Tibial artery (tissue), 4 donors: ENCODE measurements at regions not wholly inside any gene's neighbourhood (a gene's known extent, or its start where the extent isn't known, plus 50 kb on each side); places are given as distances from the start of the nearest gene placed in this dataset.

ENCODE experiments used
- DNase-seq, 2 donors: peaks; one replicate each; pipeline ENCODE4 v3.0.0-alpha.2; 2019
- H3K27ac ChIP-seq, 2 donors: fragments of 200-600 bp; sonication (generic) in 1 of 2; 1 replicate in 1 of 2; 2 replicates in 1 of 2; pipeline ENCODE4 v1.5.1; 2018 to 2019; ENCODE audit warnings: mild to moderate bottlenecking in 1 of 2
- H3K27me3 ChIP-seq, 2 donors: fragments of 200-600 bp; sonication (generic) in 1 of 2; one replicate each; pipeline versions ENCODE4 v1.5.1 to v1.6.0; 2016 to 2019
- H3K36me3 ChIP-seq, 3 donors: fragments of 200-600 bp; sonication (generic) in 2 of 3; one replicate each; pipeline ENCODE4 v1.5.1; 2016 to 2019; ENCODE audit warnings: mild to moderate bottlenecking in 2 of 3
- H3K4me1 ChIP-seq, 4 donors: fragments of 200-600 bp; sonication (generic) in 2 of 4; 1 replicate in 3 of 4; 2 replicates in 1 of 4; pipeline ENCODE4 v1.5.1; 2016 to 2019
- H3K4me3 ChIP-seq, 2 donors: fragments of 200-600 bp; sonication (generic) in 1 of 2; 1 replicate in 1 of 2; 2 replicates in 1 of 2; pipeline ENCODE4 v1.5.1; 2018 to 2019; ENCODE audit warnings: mild to moderate bottlenecking in 2 of 2
- H3K9me3 ChIP-seq, 3 donors: fragments of 200-600 bp; sonication (generic) in 1 of 3; one replicate each; pipeline ENCODE4 v1.5.1; 2016 to 2019
- CTCF ChIP-seq, 2 experiments: fragments of 200-600 bp in 1 of 2; fragments of 450-650 bp in 1 of 2; IDR thresholded peaks; one replicate each; pipeline ENCODE4 v1.5.1; 2017 to 2019; ENCODE audit warnings: antibody characterized with exemption in 2 of 2, mild to moderate bottlenecking in 1 of 2, moderate library complexity in 1 of 2
- intact Hi-C: fragments of 100-400 bp; cut with DNase I; formaldehyde crosslinking; loops from one replicate; pipeline ENCODE4 v1.15.0; 2023; ENCODE audit warnings: low total_unique reads

GRCh38 chr1:170461762-170462384, 70.1 kb upstream of the GORAB start:
- Histone ChIP-seq H3K27ac (peak overlapping the region in 1 of 2 donors; percentile 25), H3K27me3 (no peaks in the 10 kb centered on the region), H3K36me3 (no peaks in the 10 kb centered on the region), H3K4me3 (no peak overlapping the region), H3K9me3 (no peaks in the 10 kb centered on the region), H3K4me1 (peaks cover 0 to 26% (median 12%) of the 10 kb centered on the region in 4 donors)
- peak in 1 of 2 donors; percentile 49 for DNase-seq
- intact Hi-C loops: no loop called here
- TF ChIP-seq CTCF (IDR thresholded peaks at IDR 0.05): no peak

- peaks cover 0 to 8% (median 2%) of the 10 kb centered on the region in 4 donors for H3K4me1 ChIP-seq
- TF ChIP-seq CTCF (IDR thresholded peaks at IDR 0.05): no peak
- DNase-seq: no peak
- H3K9me3 ChIP-seq: no peaks in the 10 kb centered on the region
- no peaks in the 10 kb centered on the region for H3K27me3 ChIP-seq
- H3K27ac ChIP-seq: no peak overlapping the region
- H3K36me3 ChIP-seq: no peaks in the 10 kb centered on the region
- no peak overlapping the region for H3K4me3 ChIP-seq
- intact Hi-C loops: loop anchor here (5.0 kb wide), 1 partner anchor 88 kb away; no protein-coding TSS in a partner anchor
These were observed 61.8 kb upstream of the GORAB start for GRCh38 chr1:170470121-170470520.

- no peak for DNase-seq
- Histone ChIP-seq H3K4me1 (peaks cover 0 to 8% (median 2%) of the 10 kb centered on the region in 4 donors), H3K27me3 (no peaks in the 10 kb centered on the region), H3K9me3 (no peaks in the 10 kb centered on the region), H3K36me3 (no peaks in the 10 kb centered on the region), H3K4me3 (no peak overlapping the region), H3K27ac (no peak overlapping the region)
- intact Hi-C loops: loop anchor here (5.0 kb wide), 1 partner anchor 89 kb away; no protein-coding TSS in a partner anchor
- TF ChIP-seq CTCF (IDR thresholded peaks at IDR 0.05): no peak
These were observed 60.4 kb upstream of the GORAB start for GRCh38 chr1:170471398-170472053.

- Histone ChIP-seq H3K27me3 (no peaks in the 10 kb centered on the region), H3K27ac (no peak overlapping the region), H3K36me3 (no peaks in the 10 kb centered on the region), H3K4me1 (no peaks in the 10 kb centered on the region), H3K4me3 (no peak overlapping the region), H3K9me3 (no peaks in the 10 kb centered on the region)
- no peak for DNase-seq
- TF ChIP-seq CTCF (IDR thresholded peaks at IDR 0.05): no peak
- intact Hi-C loops: no loop called here
These were observed 51.0 kb upstream of the GORAB start for GRCh38 chr1:170481000-170481399.
